RWPE2 (cell line): ENCODE measurements at regions not wholly inside any gene's neighbourhood (a gene's known extent, or its start where the extent isn't known, plus 50 kb on each side); places are given as distances from the start of the nearest gene placed in this dataset.
"Not testable (repeated sequence)": the region's sequence is repeated elsewhere in the genome, so short reads cannot be mapped to it uniquely, and the experiment has no call there.

Experiments
- ATAC-seq: fragments of 200-7000 bp; cut with Tn5 transposase; 3 replicates; pipeline ENCODE4 v1.9.1; 2021; ENCODE audit warnings: low read depth
- DNase-seq: peaks from one replicate; pipeline ENCODE4 v3.0.0-alpha.2; 2020; ENCODE audit warnings: low spot score
- H3K27ac ChIP-seq: fragments of 450-650 bp; 2 replicates; pipeline ENCODE4 v1.5.1; 2017; ENCODE audit warnings: mild to moderate bottlenecking; ENCODE audit not compliant: poor library complexity, severe bottlenecking
- H3K27me3 ChIP-seq: fragments of 250-450 bp; sonication (Bioruptor Pico); 2 replicates; pipeline ENCODE4 v1.5.1; 2021; ENCODE audit warnings: mild to moderate bottlenecking, moderate library complexity; ENCODE audit not compliant: insufficient read depth, poor library complexity, severe bottlenecking
- H3K36me3 ChIP-seq: fragments of 250-450 bp; sonication (Bioruptor Pico); 2 replicates; pipeline ENCODE4 v1.5.1; 2020; ENCODE audit warnings: low read depth, mild to moderate bottlenecking, moderate library complexity
- H3K4me1 ChIP-seq: fragments of 250-450 bp; sonication (Bioruptor Pico); 2 replicates; pipeline ENCODE4 v1.5.1; 2021; ENCODE audit warnings: mild to moderate bottlenecking, moderate library complexity; ENCODE audit not compliant: insufficient read depth, poor library complexity, severe bottlenecking
- H3K4me3 ChIP-seq: fragments of 250-450 bp; sonication (Bioruptor Pico); 2 replicates; pipeline ENCODE4 v1.5.1; 2021; ENCODE audit warnings: mild to moderate bottlenecking, moderate library complexity; ENCODE audit not compliant: severe bottlenecking
- H3K9me3 ChIP-seq: fragments of 250-450 bp; sonication (Bioruptor Pico); 2 replicates; pipeline ENCODE4 v1.5.1; 2021; ENCODE audit warnings: mild to moderate bottlenecking, moderate library complexity; ENCODE audit not compliant: severe bottlenecking
- CTCF ChIP-seq: fragments of 450-650 bp; IDR thresholded peaks from one replicate; pipeline ENCODE4 v1.5.1; 2017; ENCODE audit warnings: mild to moderate bottlenecking, moderate library complexity; ENCODE audit not compliant: poor library complexity, severe bottlenecking

- Histone ChIP-seq H3K27ac (no peak overlapping the region), H3K4me3 (no peak overlapping the region), H3K4me1 (no peaks in the 10 kb centered on the region), H3K36me3 (no peaks in the 10 kb centered on the region), H3K27me3 (peaks cover 8% of the 10 kb centered on the region), H3K9me3 (no peaks in the 10 kb centered on the region)
- DNase-seq (no peak), ATAC-seq (no peak)
- no peak for TF ChIP-seq CTCF
These were observed 193.8 kb downstream of the RPIA start for GRCh38 chr2:88885275-88885674.

- Histone ChIP-seq H3K27ac (no peak overlapping the region), H3K27me3 (peaks cover 8% of the 10 kb centered on the region), H3K4me1 (no peaks in the 10 kb centered on the region), H3K36me3 (no peaks in the 10 kb centered on the region), H3K9me3 (no peaks in the 10 kb centered on the region), H3K4me3 (no peak overlapping the region)
- ATAC-seq (no peak), DNase-seq (no peak)
- TF ChIP-seq CTCF = no peak
These were observed 194.4 kb downstream of the RPIA start for GRCh38 chr2:88885679-88886416.

- not testable (repeated sequence) for H3K4me3 ChIP-seq, H3K27me3 ChIP-seq, H3K36me3 ChIP-seq, H3K4me1 ChIP-seq, ATAC-seq, DNase-seq, H3K27ac ChIP-seq, H3K9me3 ChIP-seq
These were observed 196.0 kb downstream of the RPIA start for GRCh38 chr2:88887466-88887865.

GRCh38 chr2:88892207-88892606 is 200.7 kb downstream of the RPIA start:
- no peak for DNase-seq
- no peaks in the 10 kb centered on the region for H3K9me3 ChIP-seq
- no peaks in the 10 kb centered on the region for H3K27me3 ChIP-seq
- ATAC-seq = no peak
- H3K27ac ChIP-seq = no peak overlapping the region
- H3K4me3 ChIP-seq = no peak overlapping the region
- TF ChIP-seq CTCF = no peak
- no peaks in the 10 kb centered on the region for H3K36me3 ChIP-seq
- no peaks in the 10 kb centered on the region for H3K4me1 ChIP-seq

GRCh38 chr2:88892788-88893187 is 201.3 kb downstream of the RPIA start:
- no peak overlapping the region for H3K27ac ChIP-seq
- H3K4me1 ChIP-seq = no peaks in the 10 kb centered on the region
- DNase-seq (no peak), ATAC-seq (no peak)
- no peaks in the 10 kb centered on the region for H3K9me3 ChIP-seq
- H3K27me3 ChIP-seq = no peaks in the 10 kb centered on the region
- TF ChIP-seq CTCF = no peak
- H3K36me3 ChIP-seq = no peaks in the 10 kb centered on the region
- no peak overlapping the region for H3K4me3 ChIP-seq
